ENCODE measurements at regions not wholly inside any gene's neighbourhood (a gene's known extent, or its start where the extent isn't known, plus 50 kb on each side); places are given as distances from the start of the nearest gene placed in this dataset.

DNA sequence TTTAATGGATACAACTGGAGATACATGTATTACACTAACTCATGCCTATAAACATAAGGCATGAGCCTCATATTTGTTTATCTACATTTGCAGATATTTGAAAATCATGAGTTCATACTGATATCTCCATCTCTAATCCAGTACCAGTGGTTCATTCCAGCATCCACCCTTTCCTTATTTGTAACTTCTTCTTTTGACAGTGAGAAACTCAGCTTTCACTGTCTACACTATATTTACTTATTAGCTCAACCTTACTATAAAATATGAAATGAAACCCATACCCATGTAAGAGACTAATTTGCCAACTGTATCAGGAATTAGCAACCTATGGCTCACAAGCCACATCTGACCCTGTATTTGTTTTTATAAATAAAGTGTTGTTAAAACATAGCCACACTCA, 161.9 kb upstream of the GPRIN3 start:
- DNase-seq, result no peak
- H3K36me3 ChIP-seq, result no peaks in the 10 kb centered on the region
- no peaks in the 10 kb centered on the region for H3K9me3 ChIP-seq
- H3K27me3 ChIP-seq, result no peaks in the 10 kb centered on the region
- TF ChIP-seq, protein P1, sequence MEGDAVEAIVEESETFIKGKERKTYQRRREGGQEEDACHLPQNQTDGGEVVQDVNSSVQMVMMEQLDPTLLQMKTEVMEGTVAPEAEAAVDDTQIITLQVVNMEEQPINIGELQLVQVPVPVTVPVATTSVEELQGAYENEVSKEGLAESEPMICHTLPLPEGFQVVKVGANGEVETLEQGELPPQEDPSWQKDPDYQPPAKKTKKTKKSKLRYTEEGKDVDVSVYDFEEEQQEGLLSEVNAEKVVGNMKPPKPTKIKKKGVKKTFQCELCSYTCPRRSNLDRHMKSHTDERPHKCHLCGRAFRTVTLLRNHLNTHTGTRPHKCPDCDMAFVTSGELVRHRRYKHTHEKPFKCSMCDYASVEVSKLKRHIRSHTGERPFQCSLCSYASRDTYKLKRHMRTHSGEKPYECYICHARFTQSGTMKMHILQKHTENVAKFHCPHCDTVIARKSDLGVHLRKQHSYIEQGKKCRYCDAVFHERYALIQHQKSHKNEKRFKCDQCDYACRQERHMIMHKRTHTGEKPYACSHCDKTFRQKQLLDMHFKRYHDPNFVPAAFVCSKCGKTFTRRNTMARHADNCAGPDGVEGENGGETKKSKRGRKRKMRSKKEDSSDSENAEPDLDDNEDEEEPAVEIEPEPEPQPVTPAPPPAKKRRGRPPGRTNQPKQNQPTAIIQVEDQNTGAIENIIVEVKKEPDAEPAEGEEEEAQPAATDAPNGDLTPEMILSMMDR (IDR thresholded peaks at IDR 0.05), result no peak
- intact Hi-C loops (cut with DNase I), result no loop called here
- no peak overlapping the region for H3K9ac ChIP-seq (ENCODE audit: low read depth in 2 of 2, low read length in 2 of 2)
- H3K4me3 ChIP-seq, result no peak overlapping the region
- no peak overlapping the region for H3K27ac ChIP-seq
- no peaks in the 10 kb centered on the region for H3K4me1 ChIP-seq

DNA sequence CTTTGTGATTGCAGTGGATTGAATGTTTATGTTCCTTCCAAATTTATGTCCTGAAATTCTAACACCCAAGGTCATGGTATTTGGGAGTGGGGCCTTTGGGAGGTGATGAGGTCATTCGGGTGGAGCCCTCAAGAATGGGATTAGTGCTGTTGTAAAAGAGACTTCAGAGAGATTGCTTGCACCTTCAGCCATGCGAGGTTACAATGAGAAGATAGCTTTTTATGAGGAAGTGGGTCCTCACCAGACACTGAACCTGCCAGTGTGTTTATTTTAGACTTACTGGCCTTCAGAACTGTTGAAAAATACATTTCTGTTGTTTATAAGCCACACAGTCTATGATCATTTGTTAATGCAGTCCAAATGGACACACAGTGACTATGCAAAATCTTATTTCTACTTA, 161.0 kb upstream of the GPRIN3 start:
- no peak overlapping the region for H3K27ac ChIP-seq
- H3K4me1 ChIP-seq, result no peaks in the 10 kb centered on the region
- H3K4me3 ChIP-seq, result no peak overlapping the region
- intact Hi-C loops (cut with DNase I), result no loop called here
- no peaks in the 10 kb centered on the region for H3K27me3 ChIP-seq
- no peaks in the 10 kb centered on the region for H3K9me3 ChIP-seq
- no peaks in the 10 kb centered on the region for H3K36me3 ChIP-seq
- H3K9ac ChIP-seq (ENCODE audit: low read depth in 2 of 2, low read length in 2 of 2), result no peak overlapping the region
- TF ChIP-seq, protein P1 (IDR thresholded peaks at IDR 0.05), result no peak
- no peak for DNase-seq

DNA sequence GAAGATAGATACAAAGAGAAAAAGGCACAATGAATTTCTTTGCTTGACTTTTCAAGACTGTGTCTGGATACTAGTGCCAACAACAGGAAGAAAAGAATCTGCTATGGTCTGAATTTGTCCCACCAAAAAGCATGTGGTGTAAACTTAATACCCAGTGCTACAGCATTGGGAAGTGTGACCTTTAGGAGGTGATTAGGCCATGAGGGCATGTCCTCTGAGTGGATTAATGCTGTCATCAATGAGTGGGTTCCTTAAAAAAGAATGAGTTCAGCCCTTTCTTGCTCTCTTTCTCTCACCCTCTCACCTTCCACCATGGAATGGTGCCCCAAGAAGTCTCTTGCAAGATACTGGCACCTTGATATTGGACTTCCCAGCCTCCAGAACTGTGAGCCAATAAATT, 155.7 kb upstream of the GPRIN3 start:
- Histone ChIP-seq H3K4me3 (no peak overlapping the region), H3K9ac (ENCODE audit: low read depth in 2 of 2, low read length in 2 of 2) (no peak overlapping the region), H3K4me1 (no peaks in the 10 kb centered on the region), H3K27ac (no peak overlapping the region), H3K9me3 (no peaks in the 10 kb centered on the region), H3K27me3 (no peaks in the 10 kb centered on the region), H3K36me3 (no peaks in the 10 kb centered on the region)
- no peak for DNase-seq
- TF ChIP-seq, protein P1 (IDR thresholded peaks at IDR 0.05), result no peak
- intact Hi-C loops (cut with DNase I), result no loop called here

DNA sequence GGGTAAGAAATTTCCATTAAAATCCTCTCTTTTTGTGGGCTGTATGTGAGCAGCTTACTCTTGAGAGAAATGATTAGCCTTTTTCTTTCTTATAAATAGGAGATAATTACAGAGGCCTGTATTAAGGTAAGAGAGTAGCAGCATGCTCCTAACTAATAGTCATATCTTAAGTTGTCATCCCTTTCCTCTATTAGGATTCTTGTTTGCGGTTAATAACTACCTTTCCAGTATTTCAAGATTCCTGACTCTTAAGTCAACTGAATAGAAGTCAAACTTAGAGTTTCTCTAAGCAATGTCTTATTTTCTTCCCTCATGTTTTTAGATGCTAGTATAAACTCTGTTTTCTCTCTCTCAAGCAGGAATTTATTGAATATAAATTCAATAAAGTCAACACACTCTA, 139.9 kb upstream of the GPRIN3 start:
- H3K4me1 ChIP-seq, result no peaks in the 10 kb centered on the region
- no peaks in the 10 kb centered on the region for H3K36me3 ChIP-seq
- H3K27me3 ChIP-seq, result no peaks in the 10 kb centered on the region
- intact Hi-C loops (cut with DNase I), result no loop called here
- TF ChIP-seq, protein P1 (IDR thresholded peaks at IDR 0.05), result no peak
- no peak overlapping the region for H3K9ac ChIP-seq (ENCODE audit: low read depth in 2 of 2, low read length in 2 of 2)
- H3K4me3 ChIP-seq, result no peak overlapping the region
- no peaks in the 10 kb centered on the region for H3K9me3 ChIP-seq
- no peak for DNase-seq
- H3K27ac ChIP-seq, result no peak overlapping the region

DNA sequence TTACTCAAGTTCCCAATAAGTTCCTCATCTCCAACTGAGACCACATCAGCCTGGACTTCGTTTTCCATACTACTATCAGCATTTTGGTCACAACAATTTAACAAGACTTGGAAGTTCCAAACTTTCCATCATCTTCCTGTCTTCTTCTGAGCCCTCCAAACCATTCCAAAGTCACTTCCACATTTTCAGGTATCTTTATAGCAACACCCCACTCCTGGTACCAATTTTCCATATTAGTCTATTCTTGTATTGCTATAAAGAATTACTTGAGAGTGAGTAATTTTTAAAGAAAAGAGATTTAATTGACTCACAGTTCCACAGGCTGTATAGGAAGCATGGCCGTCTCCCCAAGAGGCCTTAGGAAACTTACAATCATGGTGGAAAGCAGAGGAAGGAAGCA, 138.6 kb upstream of the GPRIN3 start:
- Histone ChIP-seq H3K4me1 (no peaks in the 10 kb centered on the region), H3K27ac (no peak overlapping the region), H3K9me3 (no peaks in the 10 kb centered on the region), H3K27me3 (no peaks in the 10 kb centered on the region), H3K36me3 (no peaks in the 10 kb centered on the region), H3K4me3 (no peak overlapping the region), H3K9ac (ENCODE audit: low read depth in 2 of 2, low read length in 2 of 2) (no peak overlapping the region)
- intact Hi-C loops (cut with DNase I), result no loop called here
- DNase-seq, result no peak
- TF ChIP-seq, protein P1 (IDR thresholded peaks at IDR 0.05), result no peak

DNA sequence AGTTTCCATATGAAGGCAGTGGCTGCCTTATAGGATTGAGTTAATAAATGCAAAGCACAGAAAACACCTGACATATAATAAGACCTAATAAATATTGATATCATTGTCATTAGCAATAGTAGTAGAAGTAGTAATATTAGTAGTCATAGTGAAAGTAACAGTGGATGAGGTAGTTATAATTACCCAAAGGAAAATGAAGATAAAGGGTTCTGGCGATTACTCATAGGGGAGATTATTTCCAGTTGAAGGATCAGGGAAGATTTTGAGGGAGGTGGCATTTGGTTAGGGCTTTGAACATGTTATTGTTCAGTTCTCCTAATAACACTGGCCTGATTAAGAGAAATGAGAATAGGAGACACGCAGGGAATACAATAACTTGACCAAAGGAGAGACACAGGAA, 131.9 kb upstream of the GPRIN3 start:
- TF ChIP-seq, protein P1 (IDR thresholded peaks at IDR 0.05), result no peak
- H3K36me3 ChIP-seq, result no peaks in the 10 kb centered on the region

More for the DNA sequence above, 131.9 kb upstream of the GPRIN3 start:
- no peaks in the 10 kb centered on the region for H3K9me3 ChIP-seq
- H3K4me3 ChIP-seq, result no peak overlapping the region
- no peak overlapping the region for H3K27ac ChIP-seq
- H3K27me3 ChIP-seq, result no peaks in the 10 kb centered on the region
- intact Hi-C loops (cut with DNase I), result no loop called here
- no peaks in the 10 kb centered on the region for H3K4me1 ChIP-seq
- H3K9ac ChIP-seq (ENCODE audit: low read depth in 2 of 2, low read length in 2 of 2), result no peak overlapping the region
- no peak for DNase-seq
